AG20443 (cell line): ENCODE measurements at regions not wholly inside any gene's neighbourhood (a gene's known extent, or its start where the extent isn't known, plus 50 kb on each side); places are given as distances from the start of the nearest gene placed in this dataset.

Source experiments
- DNase-seq: peaks from one replicate; pipeline ENCODE4 v3.0.0; 2012; ENCODE audit warnings: low spot score, mixed read lengths

DNA sequence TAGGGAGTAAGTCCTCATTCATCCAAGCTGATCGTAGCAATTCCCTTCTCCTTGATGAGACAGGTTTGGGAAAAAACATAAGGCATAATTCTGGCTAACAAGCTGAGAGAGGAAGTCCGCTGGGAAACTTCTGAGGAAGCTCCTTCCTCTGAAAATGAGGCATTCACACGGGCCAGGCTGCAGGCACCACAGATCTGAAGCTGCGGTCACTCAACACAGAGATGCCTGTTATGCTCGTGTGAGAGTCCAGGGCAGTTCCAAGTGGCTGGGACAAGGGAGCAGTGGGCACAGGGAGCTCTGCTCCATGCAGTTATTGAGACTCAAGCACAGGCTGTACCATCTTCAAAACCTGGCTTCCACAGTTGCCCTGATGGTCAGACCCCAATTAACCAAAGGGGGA is 200.9 kb upstream of the ID2 start:
- DNase-seq, result no peak

DNA sequence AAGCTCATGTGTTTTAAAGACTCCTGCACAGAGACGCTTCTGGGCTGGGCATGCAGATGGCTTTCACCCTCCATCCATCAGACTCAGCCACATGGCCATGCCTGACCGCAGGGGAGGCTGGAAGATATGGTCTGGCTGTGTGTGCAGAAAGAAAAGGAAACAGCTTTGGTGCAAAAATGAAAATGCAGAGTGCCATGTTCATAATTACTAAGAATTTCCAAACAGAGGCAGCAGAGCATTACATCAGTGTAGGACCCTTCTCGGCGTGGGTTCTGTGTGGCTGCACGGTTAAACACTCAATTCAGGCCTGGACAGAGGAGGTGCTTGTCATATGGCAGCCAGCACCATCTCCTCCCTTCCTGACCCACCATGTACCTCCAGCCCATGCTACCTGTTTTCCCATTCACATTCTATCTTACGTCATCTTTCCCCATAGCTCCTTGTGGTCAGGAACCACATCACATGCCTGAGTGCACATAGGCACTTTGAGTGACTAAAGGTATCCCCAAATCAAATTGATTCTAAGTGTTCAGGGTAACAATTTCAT is 200.3 kb upstream of the ID2 start:
- no peak for DNase-seq

DNA sequence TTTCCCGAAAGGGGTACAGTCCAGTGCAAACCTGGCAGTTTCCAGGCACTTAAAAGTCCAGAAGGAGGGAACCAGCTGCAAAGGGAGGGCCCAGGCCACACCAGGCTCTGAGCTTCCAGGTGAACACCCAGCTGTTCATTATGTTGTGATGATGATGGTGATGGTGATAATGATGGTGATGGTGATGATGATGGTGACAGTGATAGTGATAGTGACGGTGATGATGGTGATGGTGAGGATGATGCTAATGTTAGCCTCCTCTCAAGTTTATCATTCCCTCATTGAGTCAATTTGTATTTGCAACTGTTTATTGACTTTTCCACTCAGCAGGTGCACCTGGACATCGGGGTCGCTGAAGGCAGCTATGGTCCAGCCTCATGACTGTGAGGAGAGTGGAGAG is 199.4 kb upstream of the ID2 start:
- no peak for DNase-seq

DNA sequence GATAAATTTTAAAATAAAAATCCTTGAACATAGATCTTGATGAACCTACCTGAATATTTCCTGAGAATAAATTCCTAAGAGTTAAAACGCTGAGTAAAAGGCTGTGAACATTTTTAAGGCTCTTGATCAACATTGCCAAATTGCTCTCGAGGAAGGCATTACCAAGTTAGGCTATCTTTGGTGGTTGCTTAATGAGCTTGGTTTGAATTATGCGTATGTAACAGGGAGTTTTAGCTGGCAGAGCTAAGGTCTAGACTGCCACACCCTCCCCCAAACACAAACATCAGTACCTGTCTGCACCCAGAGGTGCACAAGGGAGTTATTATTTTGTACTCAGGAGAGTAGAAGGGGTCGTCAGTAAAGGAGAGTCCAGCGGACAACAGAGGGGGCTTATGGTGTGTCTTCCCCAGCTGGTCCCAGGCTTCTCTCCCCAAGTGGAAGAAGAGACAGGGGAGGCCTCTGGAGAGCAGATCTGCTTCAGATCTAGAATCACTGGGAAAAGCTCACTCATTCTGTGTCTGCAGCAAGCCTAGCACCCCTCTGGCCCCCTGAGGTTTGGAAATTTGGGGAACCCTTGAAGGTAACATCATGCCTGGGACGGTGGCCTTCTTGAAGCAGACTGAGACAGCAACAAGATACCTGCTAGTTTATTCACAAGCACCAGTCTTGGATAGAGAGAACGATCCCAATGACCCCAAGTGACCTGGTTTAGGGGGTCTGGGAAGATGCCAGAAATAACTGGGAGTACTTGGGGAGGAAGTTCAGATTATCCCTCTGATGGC is 197.2 kb upstream of the ID2 start:
- no peak for DNase-seq

DNA sequence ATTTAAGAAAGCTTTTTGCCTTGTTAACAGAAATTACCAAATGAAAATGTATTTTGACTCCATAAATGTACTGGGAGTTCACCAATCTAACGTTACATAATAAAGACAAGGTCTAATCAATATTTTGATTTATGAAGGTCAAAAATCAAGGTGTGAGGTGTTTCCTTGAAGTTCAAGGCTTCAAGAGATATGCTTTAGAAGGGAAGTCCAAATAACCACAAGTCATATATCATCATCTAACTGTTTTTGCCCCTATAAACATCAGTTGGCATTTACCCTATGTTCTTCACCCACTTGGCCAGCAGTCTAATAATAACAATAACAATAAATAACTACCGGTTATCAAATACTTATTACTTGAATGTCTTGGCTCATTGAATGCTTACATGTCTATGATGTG is 196.1 kb upstream of the ID2 start:
- DNase-seq, result no peak

DNA sequence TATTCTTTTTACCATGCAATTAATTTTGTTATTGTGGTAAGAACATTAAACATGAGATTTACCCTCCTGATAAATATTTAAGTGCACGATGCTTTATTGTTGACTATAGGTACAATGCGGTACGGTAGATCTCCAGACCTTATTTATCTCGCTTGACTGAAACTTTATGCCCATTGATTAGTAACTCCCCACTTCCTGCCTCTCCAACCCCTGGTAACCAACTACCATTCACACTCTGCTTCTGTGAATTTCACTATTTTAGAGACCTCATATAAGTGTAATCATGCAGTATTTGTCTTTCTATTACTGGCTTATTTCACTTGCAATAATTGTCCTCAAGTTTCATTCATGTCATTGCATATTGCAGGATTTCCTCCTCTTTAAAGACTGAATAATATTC is 195.7 kb upstream of the ID2 start:
- DNase-seq, result no peak

DNA sequence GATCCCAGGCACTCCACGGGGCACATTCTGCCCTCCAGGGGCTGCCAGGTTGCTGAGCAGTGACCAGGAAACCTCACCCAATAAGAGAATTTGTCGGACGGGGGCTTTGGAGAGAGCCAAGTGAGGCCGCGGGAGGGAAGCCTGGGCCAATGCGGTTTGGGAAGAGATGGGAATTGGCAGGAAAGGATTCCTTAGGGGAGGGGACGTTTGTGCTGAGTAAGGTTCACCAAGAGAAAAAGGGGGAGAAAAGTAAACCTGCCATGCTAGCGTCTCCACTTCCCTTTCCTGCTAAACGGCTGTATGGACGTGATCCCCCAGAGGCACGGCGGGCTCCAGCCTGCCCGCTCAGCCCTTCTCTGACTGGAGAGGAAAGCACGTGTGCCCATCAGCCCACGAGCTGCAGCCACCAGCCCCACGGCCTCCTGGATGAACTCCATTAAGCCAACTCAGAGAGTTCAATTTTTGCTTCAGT is 194.4 kb upstream of the ID2 start:
- no peak for DNase-seq

- DNase-seq, result peak; percentile 37
Measured at GRCh38 chr2:8488001-8488738, 193.7 kb upstream of the ID2 start.

GRCh38 chr2:8489221-8489620 is 192.6 kb upstream of the ID2 start:
- DNase-seq, result no peak

DNA sequence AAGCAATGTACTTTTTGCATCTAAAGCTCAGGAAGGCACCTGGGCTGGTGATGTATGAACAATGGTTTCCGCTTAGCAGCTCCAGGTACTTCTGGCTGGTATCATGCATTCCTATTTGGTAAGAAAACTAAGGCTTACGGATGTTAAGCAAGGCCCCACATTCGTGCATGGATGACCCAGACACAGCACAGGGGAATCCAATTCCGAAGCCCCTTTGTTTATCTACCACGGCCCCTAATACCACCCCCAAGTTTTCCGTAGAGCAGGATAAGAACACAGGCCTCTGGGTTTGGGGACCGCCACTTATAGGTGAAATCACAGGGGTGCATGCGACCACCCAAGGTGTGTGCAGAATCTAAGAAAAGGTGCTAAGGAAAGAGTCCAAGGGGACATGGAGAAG is 192.1 kb upstream of the ID2 start:
- no peak for DNase-seq

- no peak for DNase-seq
Measured at GRCh38 chr2:8490166-8490721, 191.6 kb upstream of the ID2 start.

DNA sequence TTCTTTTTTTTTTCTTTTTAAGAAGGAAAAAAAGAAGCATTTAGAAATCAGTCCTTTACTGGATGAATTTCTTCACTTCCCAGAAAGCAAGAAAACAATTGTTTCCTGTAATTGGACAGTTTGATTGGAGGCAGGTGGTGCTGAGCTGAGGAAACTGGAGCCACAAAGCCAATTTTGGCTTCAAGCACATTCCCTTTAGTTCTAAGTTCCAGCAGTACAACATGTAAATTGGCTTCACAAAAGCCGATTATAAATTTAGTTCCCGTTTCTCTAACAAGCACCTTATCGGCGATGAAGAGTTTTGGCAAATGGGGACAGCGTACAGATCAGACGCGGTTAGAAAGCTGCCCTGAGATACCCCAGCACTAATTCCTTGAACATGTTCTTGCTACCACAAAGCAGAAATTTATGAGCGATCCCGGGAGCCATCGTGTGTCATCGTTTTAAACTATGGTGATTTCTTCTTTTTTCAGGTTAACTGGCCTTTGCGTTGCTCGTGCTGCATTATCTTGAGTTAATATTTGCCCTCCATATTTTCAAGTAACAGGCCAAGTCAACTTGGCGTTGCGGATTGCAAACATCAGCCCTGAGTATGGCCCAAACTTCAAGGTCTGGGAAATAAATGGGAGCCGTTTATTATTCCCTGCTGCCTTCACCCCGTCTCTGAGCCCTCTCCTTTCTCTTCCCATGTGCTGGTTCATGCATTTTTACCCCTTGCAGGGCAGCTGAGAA is 190.4 kb upstream of the ID2 start:
- peak; percentile 50 for DNase-seq

- no peak for DNase-seq
Measured at GRCh38 chr2:8494151-8494550, 187.7 kb upstream of the ID2 start.

GRCh38 chr2:8494589-8494988 is 187.3 kb upstream of the ID2 start:
- no peak for DNase-seq

DNA sequence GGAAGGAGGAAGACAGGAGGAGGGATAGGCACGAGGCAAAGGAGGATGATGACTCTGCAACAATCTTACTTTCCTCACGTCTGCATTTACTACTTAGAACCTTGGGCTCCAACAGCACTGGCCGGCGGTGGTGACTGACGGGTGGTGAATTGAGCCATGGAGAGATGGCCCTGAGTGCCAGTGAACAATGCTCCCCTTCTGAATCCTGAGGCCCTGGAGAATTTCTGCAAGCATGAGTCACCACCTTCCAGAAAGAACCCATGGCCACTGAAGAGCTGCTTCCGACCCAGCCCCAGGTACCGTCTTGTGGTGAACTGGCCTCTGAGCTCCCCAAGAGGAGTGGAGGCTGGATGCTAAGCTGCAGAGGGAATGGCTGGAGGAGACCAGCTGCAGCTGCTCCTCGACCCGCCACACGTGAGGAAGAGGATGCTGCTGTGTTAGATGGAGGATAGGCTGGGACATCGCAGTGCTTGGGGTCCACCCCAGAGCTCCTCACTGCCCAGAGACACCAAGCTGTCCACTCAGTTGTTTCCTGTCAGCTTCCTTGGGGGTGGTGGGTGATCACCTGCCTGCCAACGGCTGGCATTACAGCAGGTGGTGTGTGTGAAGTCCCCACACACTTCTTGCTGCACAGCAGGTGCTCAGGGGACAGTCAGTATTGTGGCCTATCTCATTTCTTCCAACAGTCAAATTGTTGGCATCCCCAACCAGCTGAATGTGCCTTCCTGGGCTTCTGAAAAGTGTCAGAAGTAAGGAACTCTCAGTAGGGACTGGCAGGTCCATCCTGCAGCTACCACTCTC is 186.5 kb upstream of the ID2 start:
- no peak for DNase-seq

GRCh38 chr2:8496079-8496478 is 185.8 kb upstream of the ID2 start:
- DNase-seq, result no peak

DNA sequence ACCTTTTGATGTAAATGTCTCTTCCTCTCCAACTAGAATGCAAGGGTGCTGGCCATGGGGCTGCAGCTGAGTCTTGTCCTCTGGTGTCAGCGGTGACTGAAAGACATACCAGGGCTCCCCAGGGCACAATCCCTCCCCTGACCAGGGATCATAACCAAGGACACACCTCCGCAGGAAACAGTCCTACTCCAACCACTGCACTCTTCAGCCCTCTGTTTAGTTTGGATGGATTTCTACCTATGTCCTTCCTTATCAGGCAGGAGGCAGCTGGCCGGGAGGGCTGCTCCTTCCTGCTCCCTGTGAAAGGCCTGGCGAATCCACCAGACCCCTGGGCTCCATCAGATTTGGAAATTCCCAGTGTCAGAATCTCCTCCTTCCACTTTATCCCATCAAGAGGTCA is 185.2 kb upstream of the ID2 start:
- no peak for DNase-seq

GRCh38 chr2:8498994-8499393 is 182.9 kb upstream of the ID2 start:
- DNase-seq, result no peak

GRCh38 chr2:8500124-8501054 is 181.5 kb upstream of the ID2 start:
- no peak for DNase-seq

GRCh38 chr2:8501061-8501720 is 180.7 kb upstream of the ID2 start:
- no peak for DNase-seq
